ENCODE measurements at regions not wholly inside any gene's neighbourhood (a gene's known extent, or its start where the extent isn't known, plus 50 kb on each side); places are given as distances from the start of the nearest gene placed in this dataset.

DNA sequence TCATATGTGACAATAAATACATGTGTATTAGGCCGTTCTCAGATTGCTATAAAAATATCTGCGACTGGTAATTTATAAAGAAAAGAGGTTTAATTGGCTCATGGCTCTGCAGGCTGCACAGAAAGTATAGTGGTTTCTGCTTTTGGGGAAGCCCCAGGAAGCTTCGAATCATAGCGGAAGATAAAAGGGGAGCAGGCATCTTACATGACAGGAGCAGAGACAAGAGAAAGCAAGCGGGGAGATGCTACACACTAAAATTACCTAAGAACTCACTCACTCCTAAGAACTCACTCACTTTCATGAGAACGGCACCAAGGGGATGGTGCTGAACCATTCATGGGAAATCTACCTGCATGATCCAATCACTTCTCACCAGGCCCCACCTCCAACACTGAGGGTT lies 284.9 kb downstream of the OTUD1 start:
- TF ChIP-seq, protein P1, sequence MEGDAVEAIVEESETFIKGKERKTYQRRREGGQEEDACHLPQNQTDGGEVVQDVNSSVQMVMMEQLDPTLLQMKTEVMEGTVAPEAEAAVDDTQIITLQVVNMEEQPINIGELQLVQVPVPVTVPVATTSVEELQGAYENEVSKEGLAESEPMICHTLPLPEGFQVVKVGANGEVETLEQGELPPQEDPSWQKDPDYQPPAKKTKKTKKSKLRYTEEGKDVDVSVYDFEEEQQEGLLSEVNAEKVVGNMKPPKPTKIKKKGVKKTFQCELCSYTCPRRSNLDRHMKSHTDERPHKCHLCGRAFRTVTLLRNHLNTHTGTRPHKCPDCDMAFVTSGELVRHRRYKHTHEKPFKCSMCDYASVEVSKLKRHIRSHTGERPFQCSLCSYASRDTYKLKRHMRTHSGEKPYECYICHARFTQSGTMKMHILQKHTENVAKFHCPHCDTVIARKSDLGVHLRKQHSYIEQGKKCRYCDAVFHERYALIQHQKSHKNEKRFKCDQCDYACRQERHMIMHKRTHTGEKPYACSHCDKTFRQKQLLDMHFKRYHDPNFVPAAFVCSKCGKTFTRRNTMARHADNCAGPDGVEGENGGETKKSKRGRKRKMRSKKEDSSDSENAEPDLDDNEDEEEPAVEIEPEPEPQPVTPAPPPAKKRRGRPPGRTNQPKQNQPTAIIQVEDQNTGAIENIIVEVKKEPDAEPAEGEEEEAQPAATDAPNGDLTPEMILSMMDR (conservative IDR thresholded peaks at IDR 0.05 in 1 of 2, IDR thresholded peaks at IDR 0.05 in 1 of 2; ENCODE audit: extremely low read depth in 1 of 2, insufficient read depth in 1 of 2, low read depth in 1 of 2, low read length in 2 of 2) = no peak
- no peak for TF ChIP-seq EZH2 (IDR thresholded peaks at IDR 0.05; ENCODE audit: borderline replicate concordance, low read length)

All from mammary epithelial cell (primary cell).